B cell (primary cell): ENCODE measurements at regions not wholly inside any gene's neighbourhood (a gene's known extent, or its start where the extent isn't known, plus 50 kb on each side); places are given as distances from the start of the nearest gene placed in this dataset.

Experiments
- CTCF ChIP-seq: fragments of 200-600 bp; IDR thresholded peaks from one replicate; pipeline ENCODE4 v1.8.0; 2022; ENCODE audit warnings: antibody characterized with exemption, mild to moderate bottlenecking
- EZH2 ChIP-seq: IDR thresholded peaks from 2 replicates; pipeline ENCODE4 v1.6.1; 2012; ENCODE audit warnings: borderline replicate concordance, low read depth, mild to moderate bottlenecking, moderate library complexity, low read length; ENCODE audit not compliant: insufficient read depth, poor library complexity, severe bottlenecking

- TF ChIP-seq CTCF (no peak), EZH2 (no peak)
Observed at GRCh38 chr3:191869738-191870415, 408.9 kb downstream of the PYDC2 start.
